ENCODE measurements at regions not wholly inside any gene's neighbourhood (a gene's known extent, or its start where the extent isn't known, plus 50 kb on each side); places are given as distances from the start of the nearest gene placed in this dataset.
"Not testable (repeated sequence)": the region's sequence is repeated elsewhere in the genome, so short reads cannot be mapped to it uniquely, and the experiment has no call there.

DNA sequence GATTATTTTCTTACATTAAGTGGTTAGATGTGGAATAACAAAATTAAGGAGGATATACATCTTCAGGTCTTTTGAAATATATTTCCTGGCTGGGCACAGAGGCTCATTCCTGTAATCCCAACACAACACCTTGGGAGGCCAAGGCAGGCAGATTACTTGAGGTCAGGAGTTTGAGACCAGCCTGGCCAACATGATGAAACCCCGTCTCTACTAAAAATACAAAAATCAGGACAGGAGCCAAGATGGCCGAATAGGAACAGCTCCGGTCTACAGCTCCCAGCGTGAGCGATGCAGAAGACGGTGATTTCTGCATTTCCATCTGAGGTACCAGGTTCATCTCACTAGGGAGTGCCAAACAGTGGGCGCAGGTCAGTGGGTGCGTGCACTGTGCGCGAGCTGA, 95.6 kb upstream of the SPAG17 start:
- TF ChIP-seq, protein P1, sequence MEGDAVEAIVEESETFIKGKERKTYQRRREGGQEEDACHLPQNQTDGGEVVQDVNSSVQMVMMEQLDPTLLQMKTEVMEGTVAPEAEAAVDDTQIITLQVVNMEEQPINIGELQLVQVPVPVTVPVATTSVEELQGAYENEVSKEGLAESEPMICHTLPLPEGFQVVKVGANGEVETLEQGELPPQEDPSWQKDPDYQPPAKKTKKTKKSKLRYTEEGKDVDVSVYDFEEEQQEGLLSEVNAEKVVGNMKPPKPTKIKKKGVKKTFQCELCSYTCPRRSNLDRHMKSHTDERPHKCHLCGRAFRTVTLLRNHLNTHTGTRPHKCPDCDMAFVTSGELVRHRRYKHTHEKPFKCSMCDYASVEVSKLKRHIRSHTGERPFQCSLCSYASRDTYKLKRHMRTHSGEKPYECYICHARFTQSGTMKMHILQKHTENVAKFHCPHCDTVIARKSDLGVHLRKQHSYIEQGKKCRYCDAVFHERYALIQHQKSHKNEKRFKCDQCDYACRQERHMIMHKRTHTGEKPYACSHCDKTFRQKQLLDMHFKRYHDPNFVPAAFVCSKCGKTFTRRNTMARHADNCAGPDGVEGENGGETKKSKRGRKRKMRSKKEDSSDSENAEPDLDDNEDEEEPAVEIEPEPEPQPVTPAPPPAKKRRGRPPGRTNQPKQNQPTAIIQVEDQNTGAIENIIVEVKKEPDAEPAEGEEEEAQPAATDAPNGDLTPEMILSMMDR (conservative IDR thresholded peaks at IDR 0.05 in 1 of 2, IDR thresholded peaks at IDR 0.05 in 1 of 2; ENCODE audit: extremely low read depth in 1 of 2, insufficient read depth in 1 of 2, low read depth in 1 of 2, low read length in 2 of 2) = not testable (repeated sequence)
- not testable (repeated sequence) for TF ChIP-seq EZH2 (IDR thresholded peaks at IDR 0.05; ENCODE audit: borderline replicate concordance, low read length)

Measured in mammary epithelial cell (primary cell).